Spleen (tissue), 7 donors: ENCODE measurements at regions not wholly inside any gene's neighbourhood (a gene's known extent, or its start where the extent isn't known, plus 50 kb on each side); places are given as distances from the start of the nearest gene placed in this dataset.

Experiments used
- POLR2AphosphoS5 ChIP-seq, 3 donors: sonication (generic); formaldehyde crosslinking; IDR thresholded peaks; one replicate each; pipeline ENCODE4 v1.5.1; 2017; ENCODE audit warnings: antibody characterized with exemption in 3 of 3
- TF ChIP-seq, protein P1 (sequence below), 11 experiments: fragments of 200-600 bp in 7 of 11; fragments of 450-650 bp in 4 of 11; sonication (generic) in 4 of 11; IDR thresholded peaks in 8 of 11; conservative IDR thresholded peaks in 3 of 11; 1 replicate in 7 of 11; 2 replicates in 4 of 11; pipeline versions ENCODE4 v1.4.0 to v1.8.0; 2016 to 2021; ENCODE audit warnings: antibody characterized with exemption in 11 of 11, inconsistent platforms in 4 of 11, mild to moderate bottlenecking in 1 of 11
- donor health status: DM: no; HTN: no; CAD: no; lungs with moderate emphysema.
- donor health status: DM: no; HTN: no; CAD: no.
- donor health status: DM: no; HTN: no; CAD: no.

- TF ChIP-seq POLR2AphosphoS5 (IDR thresholded peaks at IDR 0.05): no peak
- TF ChIP-seq, protein P1, sequence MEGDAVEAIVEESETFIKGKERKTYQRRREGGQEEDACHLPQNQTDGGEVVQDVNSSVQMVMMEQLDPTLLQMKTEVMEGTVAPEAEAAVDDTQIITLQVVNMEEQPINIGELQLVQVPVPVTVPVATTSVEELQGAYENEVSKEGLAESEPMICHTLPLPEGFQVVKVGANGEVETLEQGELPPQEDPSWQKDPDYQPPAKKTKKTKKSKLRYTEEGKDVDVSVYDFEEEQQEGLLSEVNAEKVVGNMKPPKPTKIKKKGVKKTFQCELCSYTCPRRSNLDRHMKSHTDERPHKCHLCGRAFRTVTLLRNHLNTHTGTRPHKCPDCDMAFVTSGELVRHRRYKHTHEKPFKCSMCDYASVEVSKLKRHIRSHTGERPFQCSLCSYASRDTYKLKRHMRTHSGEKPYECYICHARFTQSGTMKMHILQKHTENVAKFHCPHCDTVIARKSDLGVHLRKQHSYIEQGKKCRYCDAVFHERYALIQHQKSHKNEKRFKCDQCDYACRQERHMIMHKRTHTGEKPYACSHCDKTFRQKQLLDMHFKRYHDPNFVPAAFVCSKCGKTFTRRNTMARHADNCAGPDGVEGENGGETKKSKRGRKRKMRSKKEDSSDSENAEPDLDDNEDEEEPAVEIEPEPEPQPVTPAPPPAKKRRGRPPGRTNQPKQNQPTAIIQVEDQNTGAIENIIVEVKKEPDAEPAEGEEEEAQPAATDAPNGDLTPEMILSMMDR (IDR thresholded peaks at IDR 0.05 in 8 of 11, conservative IDR thresholded peaks at IDR 0.05 in 3 of 11): no peak
These were observed 574.1 kb downstream of the PSAT1 start for GRCh38 chr9:78871086-78871451.
